Progenitor cell of endocrine pancreas (in vitro differentiated cells): ENCODE measurements at regions not wholly inside any gene's neighbourhood (a gene's known extent, or its start where the extent isn't known, plus 50 kb on each side); places are given as distances from the start of the nearest gene placed in this dataset.

Experiments
- DNase-seq: peaks from one replicate; pipeline ENCODE4 v3.0.0; 2021; ENCODE audit warnings: low spot score; ENCODE audit not compliant: unreplicated experiment
- H3K27ac Mint-ChIP-seq: 2 replicates; pipeline ENCODE4 v1.8.0; 2021; ENCODE audit warnings: mild to moderate bottlenecking, moderate library complexity, mixed read lengths
- H3K27me3 Mint-ChIP-seq: 2 replicates; pipeline ENCODE4 v1.8.0; 2021; ENCODE audit warnings: mixed read lengths
- H3K36me3 Mint-ChIP-seq: 2 replicates; pipeline ENCODE4 v1.8.0; 2022; ENCODE audit warnings: mixed read lengths; ENCODE audit not compliant: insufficient read depth
- H3K4me1 Mint-ChIP-seq: 2 replicates; pipeline ENCODE4 v1.8.0; 2021; ENCODE audit warnings: low read depth, mixed read lengths
- H3K4me3 Mint-ChIP-seq: 2 replicates; pipeline ENCODE4 v1.8.0; 2021; ENCODE audit warnings: low read depth, mild to moderate bottlenecking, moderate library complexity, mixed read lengths
- H3K9me3 Mint-ChIP-seq: 2 replicates; pipeline ENCODE4 v1.8.0; 2021; ENCODE audit warnings: low read depth, mixed read lengths
- TF ChIP-seq, protein P1 (sequence below): fragments of 200-600 bp; sonication (generic); IDR thresholded peaks from one replicate; pipeline ENCODE4 v1.5.0; 2021; ENCODE audit warnings: antibody characterized with exemption, mild to moderate bottlenecking; ENCODE audit not compliant: unreplicated experiment

DNA sequence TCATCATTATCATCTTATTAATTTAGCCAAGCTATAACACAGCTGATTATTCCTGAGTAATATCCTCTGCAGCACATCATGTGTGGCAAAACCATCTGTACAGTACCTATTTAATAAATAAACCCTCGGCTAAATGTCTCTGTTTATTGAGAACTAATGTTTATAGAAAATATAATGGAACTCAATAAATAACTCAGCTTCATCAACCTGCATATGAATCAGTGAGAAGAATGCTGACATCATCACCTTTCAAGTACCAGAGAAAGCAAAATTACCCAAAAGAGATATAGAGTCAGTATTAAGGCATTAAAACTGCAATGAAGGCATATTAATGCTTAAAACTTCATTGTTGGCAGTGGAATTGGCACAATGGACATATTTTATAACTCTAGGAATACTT is 558.3 kb downstream of the PLCL1 start:
- Mint-ChIP-seq H3K27me3 (peaks cover 5% of the 10 kb centered on the region), H3K4me1 (peaks cover 5% of the 10 kb centered on the region), H3K4me3 (no peak overlapping the region), H3K9me3 (no peaks in the 10 kb centered on the region), H3K36me3 (no peaks in the 10 kb centered on the region), H3K27ac (no peak overlapping the region)
- TF ChIP-seq, protein P1, sequence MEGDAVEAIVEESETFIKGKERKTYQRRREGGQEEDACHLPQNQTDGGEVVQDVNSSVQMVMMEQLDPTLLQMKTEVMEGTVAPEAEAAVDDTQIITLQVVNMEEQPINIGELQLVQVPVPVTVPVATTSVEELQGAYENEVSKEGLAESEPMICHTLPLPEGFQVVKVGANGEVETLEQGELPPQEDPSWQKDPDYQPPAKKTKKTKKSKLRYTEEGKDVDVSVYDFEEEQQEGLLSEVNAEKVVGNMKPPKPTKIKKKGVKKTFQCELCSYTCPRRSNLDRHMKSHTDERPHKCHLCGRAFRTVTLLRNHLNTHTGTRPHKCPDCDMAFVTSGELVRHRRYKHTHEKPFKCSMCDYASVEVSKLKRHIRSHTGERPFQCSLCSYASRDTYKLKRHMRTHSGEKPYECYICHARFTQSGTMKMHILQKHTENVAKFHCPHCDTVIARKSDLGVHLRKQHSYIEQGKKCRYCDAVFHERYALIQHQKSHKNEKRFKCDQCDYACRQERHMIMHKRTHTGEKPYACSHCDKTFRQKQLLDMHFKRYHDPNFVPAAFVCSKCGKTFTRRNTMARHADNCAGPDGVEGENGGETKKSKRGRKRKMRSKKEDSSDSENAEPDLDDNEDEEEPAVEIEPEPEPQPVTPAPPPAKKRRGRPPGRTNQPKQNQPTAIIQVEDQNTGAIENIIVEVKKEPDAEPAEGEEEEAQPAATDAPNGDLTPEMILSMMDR = no peak
- DNase-seq = no peak

DNA sequence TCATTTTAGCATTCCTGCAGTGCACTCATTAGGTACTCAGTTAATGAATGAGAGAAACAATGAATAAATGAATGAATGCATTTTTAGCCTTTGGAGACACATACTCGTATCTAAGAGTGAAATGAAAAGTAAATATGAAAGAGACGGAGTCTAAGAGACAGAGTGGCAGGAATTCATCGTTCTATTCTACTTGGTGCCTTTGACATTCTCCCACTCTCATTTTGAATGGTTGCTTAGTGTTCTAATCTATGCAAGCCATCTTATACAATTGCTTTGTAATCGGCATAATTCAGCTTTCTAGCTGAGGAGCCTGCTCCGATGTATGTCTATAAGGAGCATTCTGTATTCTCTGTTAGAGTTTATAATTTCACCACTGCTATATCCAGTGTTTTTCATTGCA is 554.9 kb downstream of the PLCL1 start:
- Mint-ChIP-seq H3K27me3 (peaks cover 14% of the 10 kb centered on the region), H3K4me3 (no peak overlapping the region), H3K36me3 (no peaks in the 10 kb centered on the region), H3K27ac (no peak overlapping the region), H3K4me1 (peaks cover 5% of the 10 kb centered on the region), H3K9me3 (no peaks in the 10 kb centered on the region)
- TF ChIP-seq, protein P1 = no peak
- DNase-seq = no peak

DNA sequence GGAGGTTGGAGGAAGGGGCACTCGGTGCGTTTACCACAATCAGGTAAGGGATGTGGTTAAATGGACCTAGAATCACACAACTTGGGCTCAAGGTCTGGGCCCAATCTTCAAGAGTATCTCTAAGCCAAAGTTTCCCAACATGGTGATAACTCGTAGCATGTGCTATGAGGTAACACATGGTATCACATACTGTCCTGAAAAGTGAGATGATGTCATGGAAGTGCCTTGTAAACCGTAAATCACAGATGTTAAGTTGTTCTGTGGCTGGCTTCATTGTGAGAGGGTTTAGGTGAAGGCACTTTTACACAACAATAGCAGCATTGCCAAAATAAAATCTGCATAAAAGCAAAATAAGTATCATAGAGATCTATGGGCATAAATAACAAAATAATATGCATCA is 551.8 kb downstream of the PLCL1 start:
- TF ChIP-seq, protein P1 = no peak
- Mint-ChIP-seq H3K27ac (no peak overlapping the region), H3K4me1 (no peaks in the 10 kb centered on the region), H3K36me3 (no peaks in the 10 kb centered on the region), H3K4me3 (no peak overlapping the region), H3K27me3 (peaks cover 14% of the 10 kb centered on the region), H3K9me3 (no peaks in the 10 kb centered on the region)
- no peak for DNase-seq

DNA sequence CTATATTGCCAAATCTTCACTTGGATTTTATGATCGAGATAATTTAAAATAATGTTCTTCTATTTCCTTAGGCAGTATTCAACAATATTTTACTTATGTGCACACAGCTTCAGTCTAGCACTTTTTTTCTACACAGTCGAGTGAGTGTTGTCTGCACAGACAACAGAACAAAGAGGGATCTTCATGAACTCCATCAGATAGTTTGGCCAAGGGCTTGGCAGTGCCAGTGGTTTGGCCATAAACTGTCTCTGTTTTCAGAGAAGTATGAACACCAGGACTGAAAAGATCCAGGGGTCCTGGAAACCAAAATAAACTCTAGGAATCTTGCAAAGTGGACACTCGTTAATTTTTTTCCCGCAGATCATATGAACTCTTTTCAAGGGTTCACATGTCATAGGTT is 547.3 kb downstream of the PLCL1 start:
- no peak overlapping the region for H3K4me3 Mint-ChIP-seq
- no peaks in the 10 kb centered on the region for H3K9me3 Mint-ChIP-seq
- TF ChIP-seq, protein P1 = no peak
- H3K27ac Mint-ChIP-seq = no peak overlapping the region
- no peaks in the 10 kb centered on the region for H3K4me1 Mint-ChIP-seq
- DNase-seq = no peak
- peaks cover 3% of the 10 kb centered on the region for H3K27me3 Mint-ChIP-seq
- H3K36me3 Mint-ChIP-seq = no peaks in the 10 kb centered on the region

DNA sequence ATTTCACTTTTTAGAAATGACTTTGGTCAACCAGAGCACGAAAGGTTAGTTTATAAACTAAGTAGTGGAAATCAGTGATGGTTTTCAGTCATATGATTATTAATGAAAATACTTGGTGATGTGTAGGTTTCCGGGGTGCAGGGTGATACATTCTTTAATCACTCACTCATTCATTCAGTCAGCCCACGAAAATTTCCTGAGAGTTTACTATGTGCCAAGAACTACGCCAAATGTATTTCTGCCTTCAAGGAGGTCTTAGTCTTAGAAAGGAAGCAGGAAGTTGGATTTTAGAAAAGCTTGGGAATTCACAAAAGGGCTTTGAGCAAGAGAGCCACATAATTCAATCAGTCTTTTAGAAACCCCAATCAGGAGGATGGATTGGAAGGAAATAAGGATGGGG is 543.6 kb downstream of the PLCL1 start:
- no peak for DNase-seq
- Mint-ChIP-seq H3K4me3 (no peak overlapping the region), H3K27me3 (no peaks in the 10 kb centered on the region), H3K9me3 (no peaks in the 10 kb centered on the region), H3K4me1 (peaks cover 2% of the 10 kb centered on the region), H3K36me3 (no peaks in the 10 kb centered on the region), H3K27ac (no peak overlapping the region)
- TF ChIP-seq, protein P1 = no peak
